GM06990 (cell line): ENCODE measurements at regions not wholly inside any gene's neighbourhood (a gene's known extent, or its start where the extent isn't known, plus 50 kb on each side); places are given as distances from the start of the nearest gene placed in this dataset.

Experiments
- DNase-seq: peaks from one replicate; pipeline ENCODE4 v3.0.0-alpha.2; 2011; ENCODE audit not compliant: insufficient read length; ENCODE audit errors: extremely low read depth
- H3K27me3 ChIP-seq: replicated peaks from 2 replicates; pipeline ENCODE4 v1.6.0; 2011; ENCODE audit warnings: low read length; ENCODE audit not compliant: control insufficient read depth, insufficient read depth
- H3K36me3 ChIP-seq: 2 replicates; pipeline ENCODE4 v1.5.1; 2011; ENCODE audit warnings: low read length; ENCODE audit not compliant: control insufficient read depth, insufficient read depth
- H3K4me3 ChIP-seq: replicated peaks from 2 replicates; pipeline ENCODE4 v1.5.1; 2011; ENCODE audit warnings: low read depth, mild to moderate bottlenecking, control low read depth, low read length
- TF ChIP-seq, protein P1 (sequence below): IDR thresholded peaks from 2 replicates; pipeline ENCODE4 v1.5.1; 2011; ENCODE audit warnings: low read length, control low read depth, mild to moderate bottlenecking, inconsistent platforms; ENCODE audit not compliant: insufficient read depth, poor library complexity, severe bottlenecking

- Histone ChIP-seq H3K27me3 (no peaks in the 10 kb centered on the region), H3K36me3 (no peaks in the 10 kb centered on the region), H3K4me3 (no peak overlapping the region)
- no peak for DNase-seq
- TF ChIP-seq, protein P1, sequence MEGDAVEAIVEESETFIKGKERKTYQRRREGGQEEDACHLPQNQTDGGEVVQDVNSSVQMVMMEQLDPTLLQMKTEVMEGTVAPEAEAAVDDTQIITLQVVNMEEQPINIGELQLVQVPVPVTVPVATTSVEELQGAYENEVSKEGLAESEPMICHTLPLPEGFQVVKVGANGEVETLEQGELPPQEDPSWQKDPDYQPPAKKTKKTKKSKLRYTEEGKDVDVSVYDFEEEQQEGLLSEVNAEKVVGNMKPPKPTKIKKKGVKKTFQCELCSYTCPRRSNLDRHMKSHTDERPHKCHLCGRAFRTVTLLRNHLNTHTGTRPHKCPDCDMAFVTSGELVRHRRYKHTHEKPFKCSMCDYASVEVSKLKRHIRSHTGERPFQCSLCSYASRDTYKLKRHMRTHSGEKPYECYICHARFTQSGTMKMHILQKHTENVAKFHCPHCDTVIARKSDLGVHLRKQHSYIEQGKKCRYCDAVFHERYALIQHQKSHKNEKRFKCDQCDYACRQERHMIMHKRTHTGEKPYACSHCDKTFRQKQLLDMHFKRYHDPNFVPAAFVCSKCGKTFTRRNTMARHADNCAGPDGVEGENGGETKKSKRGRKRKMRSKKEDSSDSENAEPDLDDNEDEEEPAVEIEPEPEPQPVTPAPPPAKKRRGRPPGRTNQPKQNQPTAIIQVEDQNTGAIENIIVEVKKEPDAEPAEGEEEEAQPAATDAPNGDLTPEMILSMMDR: no peak
Measured at GRCh38 chr2:187118331-187119099, 269.5 kb upstream of the ZSWIM2 start.

GRCh38 chr2:187117483-187117882 lies 268.5 kb upstream of the ZSWIM2 start:
- Histone ChIP-seq H3K4me3 (no peak overlapping the region), H3K36me3 (no peaks in the 10 kb centered on the region), H3K27me3 (no peaks in the 10 kb centered on the region)
- no peak for DNase-seq
- TF ChIP-seq, protein P1: no peak

GRCh38 chr2:187115627-187116026 lies 266.7 kb upstream of the ZSWIM2 start:
- TF ChIP-seq, protein P1: no peak
- Histone ChIP-seq H3K4me3 (no peak overlapping the region), H3K27me3 (no peaks in the 10 kb centered on the region), H3K36me3 (no peaks in the 10 kb centered on the region)
- DNase-seq: no peak

DNA sequence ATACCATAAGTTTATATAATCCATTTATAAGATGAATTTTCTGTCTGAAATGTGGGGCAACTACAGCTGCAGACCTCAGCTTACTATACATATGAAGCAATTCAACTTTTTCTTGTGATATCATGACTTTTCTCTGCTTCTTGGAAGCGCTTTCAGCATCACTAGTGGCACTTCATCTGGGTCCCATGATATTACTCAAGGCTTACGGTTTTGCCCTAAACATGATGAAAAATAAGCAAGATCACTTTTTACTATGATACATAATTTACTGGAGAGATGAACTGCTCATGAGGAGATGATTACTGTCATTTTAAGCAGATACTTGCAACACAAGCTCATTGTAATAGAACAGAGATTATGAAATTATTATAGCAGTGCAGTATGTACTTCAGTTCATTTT lies 258.0 kb upstream of the ZSWIM2 start:
- Histone ChIP-seq H3K36me3 (no peaks in the 10 kb centered on the region), H3K27me3 (no peaks in the 10 kb centered on the region), H3K4me3 (no peak overlapping the region)
- DNase-seq: no peak
- TF ChIP-seq, protein P1: no peak

DNA sequence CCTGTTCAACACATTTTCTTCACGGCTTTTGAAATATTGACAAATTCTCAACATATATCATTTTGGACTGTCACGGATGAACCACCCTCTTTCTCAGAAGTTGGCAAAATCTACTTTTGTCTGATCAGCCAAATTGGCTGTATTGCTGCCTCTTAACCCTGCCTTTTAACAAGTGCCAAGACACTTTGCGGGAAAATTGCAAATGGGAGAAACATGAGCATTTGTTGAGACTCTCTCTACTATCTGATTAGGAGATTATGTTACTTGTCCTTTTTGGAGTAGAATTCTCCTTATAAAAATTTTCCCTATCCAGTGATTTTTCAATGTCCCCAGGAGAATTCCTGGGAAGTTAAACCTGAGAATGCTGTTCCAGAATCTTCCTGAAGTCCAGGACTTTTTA lies 256.2 kb upstream of the ZSWIM2 start:
- TF ChIP-seq, protein P1: no peak
- H3K36me3 ChIP-seq: no peaks in the 10 kb centered on the region

GRCh38 chr2:187102381-187102780 lies 253.4 kb upstream of the ZSWIM2 start:
- Histone ChIP-seq H3K4me3 (no peak overlapping the region), H3K36me3 (no peaks in the 10 kb centered on the region), H3K27me3 (no peaks in the 10 kb centered on the region)
- TF ChIP-seq, protein P1: no peak
- DNase-seq: no peak

More for the DNA sequence above, 256.2 kb upstream of the ZSWIM2 start:
- no peak for DNase-seq
- Histone ChIP-seq H3K27me3 (no peaks in the 10 kb centered on the region), H3K4me3 (no peak overlapping the region)
